ENCODE measurements at regions not wholly inside any gene's neighbourhood (a gene's known extent, or its start where the extent isn't known, plus 50 kb on each side); places are given as distances from the start of the nearest gene placed in this dataset.

DNA sequence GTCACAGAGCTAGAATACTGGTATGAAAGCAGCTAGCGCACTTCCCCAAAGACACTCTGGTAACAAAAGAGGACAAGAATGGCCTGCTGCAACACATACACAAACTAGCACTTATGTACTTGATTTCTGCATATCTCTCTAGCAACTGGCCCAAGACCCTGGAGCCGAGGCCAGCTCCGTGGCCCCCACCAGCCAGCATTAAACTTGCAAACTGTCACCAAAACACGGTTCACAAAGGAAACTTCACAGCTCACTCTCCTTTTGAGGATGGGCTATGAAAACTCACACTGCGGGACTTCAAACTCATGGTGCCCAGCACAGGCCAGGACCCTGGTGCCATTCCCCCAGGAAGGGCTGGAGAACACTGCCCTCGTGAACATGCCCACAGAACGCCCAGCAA is 115.9 kb upstream of the RPS6KA2 start:
- FAIRE-seq: no peak

DNA sequence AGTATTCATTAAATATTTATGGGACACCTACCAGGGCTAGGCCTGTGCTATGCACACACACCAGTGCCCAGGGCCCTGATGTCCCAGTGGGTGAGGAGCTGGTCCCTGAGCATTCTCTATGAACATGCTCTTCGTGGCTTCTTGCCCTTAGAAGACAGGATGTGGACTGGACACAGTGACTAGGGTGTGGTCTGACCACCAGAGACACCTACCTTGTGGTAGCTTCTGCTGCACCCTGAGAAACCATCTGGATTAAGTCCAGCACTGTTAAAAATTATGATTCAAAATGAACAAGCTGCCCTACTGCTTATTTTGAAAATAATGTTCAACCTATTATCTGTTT is 112.9 kb upstream of the RPS6KA2 start:
- Histone ChIP-seq H3K9ac (ENCODE audit: low read length in 3 of 3) (no peak overlapping the region), H3K27ac (ENCODE audit: low read depth in 2 of 2, low read length in 2 of 2) (no peak overlapping the region), H3K9me3 (ENCODE audit: control insufficient read depth in 2 of 3, insufficient read depth in 1 of 3, low read length in 3 of 3) (no peaks in the 10 kb centered on the region), H3K4me3 (ENCODE audit: low read length in 3 of 3) (no peak overlapping the region), H3K27me3 (ENCODE audit: control insufficient read depth, insufficient read depth, low read length) (no peaks in the 10 kb centered on the region), H3K4me1 (ENCODE audit: control insufficient read depth in 2 of 3, insufficient read depth in 2 of 3, low read depth in 1 of 3, low read length in 3 of 3) (no peaks in the 10 kb centered on the region), H3K36me3 (ENCODE audit: control insufficient read depth in 2 of 3, insufficient read depth in 3 of 3, low read length in 3 of 3) (no peaks in the 10 kb centered on the region)
- DNase-seq (no peak), FAIRE-seq (no peak)
- TF ChIP-seq, protein P1, sequence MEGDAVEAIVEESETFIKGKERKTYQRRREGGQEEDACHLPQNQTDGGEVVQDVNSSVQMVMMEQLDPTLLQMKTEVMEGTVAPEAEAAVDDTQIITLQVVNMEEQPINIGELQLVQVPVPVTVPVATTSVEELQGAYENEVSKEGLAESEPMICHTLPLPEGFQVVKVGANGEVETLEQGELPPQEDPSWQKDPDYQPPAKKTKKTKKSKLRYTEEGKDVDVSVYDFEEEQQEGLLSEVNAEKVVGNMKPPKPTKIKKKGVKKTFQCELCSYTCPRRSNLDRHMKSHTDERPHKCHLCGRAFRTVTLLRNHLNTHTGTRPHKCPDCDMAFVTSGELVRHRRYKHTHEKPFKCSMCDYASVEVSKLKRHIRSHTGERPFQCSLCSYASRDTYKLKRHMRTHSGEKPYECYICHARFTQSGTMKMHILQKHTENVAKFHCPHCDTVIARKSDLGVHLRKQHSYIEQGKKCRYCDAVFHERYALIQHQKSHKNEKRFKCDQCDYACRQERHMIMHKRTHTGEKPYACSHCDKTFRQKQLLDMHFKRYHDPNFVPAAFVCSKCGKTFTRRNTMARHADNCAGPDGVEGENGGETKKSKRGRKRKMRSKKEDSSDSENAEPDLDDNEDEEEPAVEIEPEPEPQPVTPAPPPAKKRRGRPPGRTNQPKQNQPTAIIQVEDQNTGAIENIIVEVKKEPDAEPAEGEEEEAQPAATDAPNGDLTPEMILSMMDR (IDR thresholded peaks at IDR 0.05; ENCODE audit: borderline replicate concordance, extremely low read depth, insufficient read depth): no peak
- intact Hi-C loops (cut with DNase I): no loop called here

More for the DNA sequence above, 115.9 kb upstream of the RPS6KA2 start:
- Histone ChIP-seq H3K9ac (ENCODE audit: low read length in 3 of 3) (no peak overlapping the region), H3K9me3 (ENCODE audit: control insufficient read depth in 2 of 3, insufficient read depth in 1 of 3, low read length in 3 of 3) (no peaks in the 10 kb centered on the region), H3K36me3 (ENCODE audit: control insufficient read depth in 2 of 3, insufficient read depth in 3 of 3, low read length in 3 of 3) (no peaks in the 10 kb centered on the region), H3K4me3 (ENCODE audit: low read length in 3 of 3) (no peak overlapping the region), H3K27ac (ENCODE audit: low read depth in 2 of 2, low read length in 2 of 2) (no peak overlapping the region), H3K27me3 (ENCODE audit: control insufficient read depth, insufficient read depth, low read length) (no peaks in the 10 kb centered on the region), H3K4me1 (ENCODE audit: control insufficient read depth in 2 of 3, insufficient read depth in 2 of 3, low read depth in 1 of 3, low read length in 3 of 3) (no peaks in the 10 kb centered on the region)
- TF ChIP-seq, protein P1 (IDR thresholded peaks at IDR 0.05; ENCODE audit: borderline replicate concordance, extremely low read depth, insufficient read depth): no peak
- no peak for DNase-seq
- intact Hi-C loops (cut with DNase I): no loop called here

DNA sequence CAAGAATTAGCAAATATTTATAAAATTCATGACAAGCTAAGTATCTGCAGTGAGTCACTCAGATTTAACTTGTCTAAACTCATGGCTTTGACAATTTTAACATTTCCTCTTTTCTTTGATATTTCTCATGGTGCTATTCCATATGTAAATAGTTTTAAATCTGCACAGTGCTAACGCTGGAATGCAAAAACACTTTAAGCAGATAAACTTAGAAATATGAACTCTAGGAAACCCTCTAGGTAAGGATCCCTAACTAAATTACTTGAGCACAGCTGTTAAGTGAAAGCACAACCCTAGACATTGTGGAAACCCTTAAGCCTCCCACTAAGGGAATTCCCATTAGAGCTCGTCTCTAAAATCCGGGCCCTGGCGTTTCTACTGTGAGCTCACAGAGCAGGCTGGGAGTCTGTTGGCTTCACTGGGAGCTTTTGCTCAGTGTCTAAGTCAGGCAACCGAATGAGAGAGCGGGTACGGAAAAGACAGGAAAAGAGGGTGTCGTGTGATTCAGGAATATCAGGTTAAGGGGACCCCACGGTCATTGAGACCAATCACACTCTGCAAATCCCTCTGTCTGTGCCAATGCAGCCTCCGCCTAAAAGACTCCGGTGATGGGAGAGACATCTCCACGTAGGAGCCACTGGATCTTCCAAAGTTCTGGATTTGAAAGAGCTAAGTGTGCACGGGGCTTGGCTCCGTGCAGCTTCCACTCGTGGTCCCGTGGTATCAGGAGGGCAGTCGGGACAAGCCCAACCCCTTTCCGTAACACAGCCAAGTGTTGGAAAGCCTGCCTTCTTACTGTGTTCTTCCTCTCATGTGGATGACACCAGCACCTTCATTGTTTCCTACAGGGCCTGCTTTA is 112.3 kb upstream of the RPS6KA2 start:
- intact Hi-C loops (cut with DNase I): no loop called here
- FAIRE-seq (no peak), DNase-seq (no peak)
- H3K4me3 ChIP-seq (ENCODE audit: low read length in 3 of 3): no peak overlapping the region
- H3K27me3 ChIP-seq (ENCODE audit: control insufficient read depth, insufficient read depth, low read length): no peaks in the 10 kb centered on the region
- TF ChIP-seq, protein P1 (IDR thresholded peaks at IDR 0.05; ENCODE audit: borderline replicate concordance, extremely low read depth, insufficient read depth): no peak
- no peaks in the 10 kb centered on the region for H3K36me3 ChIP-seq (ENCODE audit: control insufficient read depth in 2 of 3, insufficient read depth in 3 of 3, low read length in 3 of 3)
- H3K9me3 ChIP-seq (ENCODE audit: control insufficient read depth in 2 of 3, insufficient read depth in 1 of 3, low read length in 3 of 3): no peaks in the 10 kb centered on the region
- no peak overlapping the region for H3K27ac ChIP-seq (ENCODE audit: low read depth in 2 of 2, low read length in 2 of 2)
- H3K9ac ChIP-seq (ENCODE audit: low read length in 3 of 3): no peak overlapping the region
- no peaks in the 10 kb centered on the region for H3K4me1 ChIP-seq (ENCODE audit: control insufficient read depth in 2 of 3, insufficient read depth in 2 of 3, low read depth in 1 of 3, low read length in 3 of 3)

All from kidney (tissue), 13 donors.